Mucosa of gallbladder (tissue), 1 donor: ENCODE measurements at regions not wholly inside any gene's neighbourhood (a gene's known extent, or its start where the extent isn't known, plus 50 kb on each side); places are given as distances from the start of the nearest gene placed in this dataset.

ENCODE experiments used
- DNase-seq: peaks from one replicate; pipeline ENCODE4 v3.0.0-alpha.2; 2020; ENCODE audit warnings: low spot score
- donor health status: DM: no; HTN: no; CAD: no.

- DNase-seq = no peak
Measured at GRCh38 chr18:22847392-22847791, 85.7 kb upstream of the RBBP8 start.

GRCh38 chr18:22847867-22848451 lies 85.2 kb upstream of the RBBP8 start:
- no peak for DNase-seq

GRCh38 chr18:22848615-22849014 lies 84.5 kb upstream of the RBBP8 start:
- no peak for DNase-seq

DNA sequence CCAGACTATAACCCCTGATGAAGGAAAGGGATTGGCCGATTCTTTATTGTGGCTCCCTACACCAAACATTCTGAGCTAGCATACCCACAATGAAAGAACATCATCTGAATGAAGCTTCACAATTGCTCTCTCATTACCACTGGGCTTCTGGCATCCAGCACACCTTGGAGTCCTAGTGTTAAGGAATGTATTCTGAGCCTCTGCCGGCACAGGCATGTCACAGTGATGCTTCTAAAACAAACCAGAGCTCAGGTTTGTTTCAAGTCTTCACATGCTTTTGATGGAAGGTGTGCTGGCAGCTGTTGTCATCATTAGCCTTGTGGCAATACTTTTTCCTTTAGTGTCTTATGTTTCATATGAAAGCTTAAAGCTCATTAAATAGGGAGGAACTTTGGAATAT lies 76.3 kb upstream of the RBBP8 start:
- no peak for DNase-seq

GRCh38 chr18:22858121-22858520 lies 75.0 kb upstream of the RBBP8 start:
- DNase-seq = no peak

DNA sequence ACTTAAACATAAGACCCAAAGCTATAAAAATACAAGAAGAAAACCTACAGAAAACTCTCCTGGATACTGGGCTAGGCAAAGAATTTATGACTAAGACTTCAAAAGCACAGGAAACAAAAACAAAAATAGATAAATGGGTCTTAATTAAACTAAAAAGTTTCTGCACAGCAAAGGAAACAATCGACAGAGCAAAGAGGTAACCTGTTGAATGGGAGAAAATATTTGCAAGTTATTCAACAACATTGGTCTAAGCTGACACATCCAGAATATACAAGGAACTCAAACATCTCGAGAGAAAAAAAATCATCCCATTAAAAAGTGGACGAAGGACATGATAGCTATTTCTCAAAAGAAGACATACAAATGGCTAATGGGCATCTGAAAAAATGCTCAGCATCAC lies 72.3 kb upstream of the RBBP8 start:
- DNase-seq = no peak

DNA sequence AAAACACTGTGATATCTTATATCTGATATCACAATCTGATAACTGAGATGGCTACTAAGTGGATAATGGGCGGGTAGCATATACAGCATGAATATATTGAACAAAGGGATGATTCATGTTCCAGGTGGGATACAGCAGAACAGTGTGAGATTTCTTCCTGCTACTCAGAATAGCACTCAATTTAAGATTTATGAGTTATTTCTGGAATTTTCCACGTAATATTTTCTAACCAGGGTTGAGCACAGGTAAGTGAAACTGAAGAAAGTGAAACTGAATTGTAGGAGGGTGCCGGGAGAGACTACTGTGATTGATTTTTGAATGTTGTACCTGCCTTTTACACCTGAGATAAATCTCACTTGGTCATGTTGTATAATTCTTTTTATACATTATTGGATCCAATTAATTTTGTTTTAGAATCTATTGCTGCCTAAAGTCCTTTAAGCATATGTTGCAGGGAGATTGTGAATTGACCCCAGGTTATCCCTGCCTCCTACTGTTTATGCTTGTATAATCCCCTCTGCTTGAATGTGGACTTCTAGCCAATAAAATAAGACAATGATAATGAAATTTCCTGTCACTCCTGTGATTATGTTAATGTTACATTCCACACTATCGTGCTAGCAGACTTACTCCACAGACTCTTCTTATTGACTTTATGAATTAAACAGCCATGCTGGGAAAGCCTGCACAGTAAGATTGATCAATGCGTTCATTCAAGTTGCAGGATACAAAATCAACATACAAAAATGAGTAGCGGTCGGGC lies 67.6 kb upstream of the RBBP8 start:
- DNase-seq = no peak

DNA sequence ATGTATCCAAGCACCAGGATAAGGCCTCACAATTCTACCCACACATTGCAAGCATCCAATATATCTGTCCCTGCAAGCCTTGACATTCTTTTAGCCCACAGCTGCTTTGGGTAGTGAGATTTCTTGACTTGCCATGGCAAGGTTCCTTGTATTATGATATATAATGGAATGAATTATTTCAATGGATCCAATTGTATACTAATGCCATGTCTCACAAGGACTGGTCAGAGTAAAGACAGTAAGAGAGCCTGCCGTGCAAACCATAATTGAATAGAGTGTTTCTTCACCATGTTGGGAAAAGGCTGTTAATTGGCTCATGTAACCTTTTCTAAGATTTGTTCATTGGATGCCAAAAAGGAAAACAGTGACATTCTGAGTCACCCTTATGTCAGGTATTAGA lies 64.3 kb upstream of the RBBP8 start:
- no peak for DNase-seq

DNA sequence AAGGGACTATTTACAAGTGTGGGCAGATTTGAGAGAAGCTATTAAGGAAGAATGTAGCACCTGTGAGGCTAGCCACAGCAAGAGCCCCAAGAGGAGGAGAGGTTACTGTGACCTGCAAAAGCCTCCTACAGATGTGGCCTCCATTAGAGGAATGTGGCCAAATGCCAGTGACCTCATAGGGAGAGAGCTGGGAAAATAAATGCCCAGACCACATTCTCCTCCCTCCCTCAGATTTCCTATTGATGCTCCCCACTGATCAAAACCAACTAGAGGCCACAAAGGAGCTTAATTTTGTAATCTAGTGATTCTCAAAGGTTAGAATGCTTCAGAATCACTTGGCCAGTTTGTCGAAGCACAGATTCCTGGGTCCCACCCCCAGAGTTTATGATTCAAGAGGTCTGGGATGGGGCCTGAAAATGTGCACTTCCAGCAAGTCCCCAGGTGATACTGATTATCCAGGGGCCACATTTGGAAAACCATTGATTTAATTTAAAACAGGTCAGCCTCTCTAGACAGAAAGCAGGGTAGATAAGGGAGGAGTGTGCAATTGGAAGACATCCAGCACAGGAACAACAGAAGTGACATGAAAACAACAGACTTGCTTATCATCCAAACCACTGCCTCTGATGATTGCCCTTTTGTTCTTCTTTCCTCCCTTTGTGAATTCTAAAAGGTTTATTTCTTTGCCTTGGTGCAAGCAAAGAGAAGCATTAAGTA lies 61.2 kb upstream of the RBBP8 start:
- DNase-seq = no peak

DNA sequence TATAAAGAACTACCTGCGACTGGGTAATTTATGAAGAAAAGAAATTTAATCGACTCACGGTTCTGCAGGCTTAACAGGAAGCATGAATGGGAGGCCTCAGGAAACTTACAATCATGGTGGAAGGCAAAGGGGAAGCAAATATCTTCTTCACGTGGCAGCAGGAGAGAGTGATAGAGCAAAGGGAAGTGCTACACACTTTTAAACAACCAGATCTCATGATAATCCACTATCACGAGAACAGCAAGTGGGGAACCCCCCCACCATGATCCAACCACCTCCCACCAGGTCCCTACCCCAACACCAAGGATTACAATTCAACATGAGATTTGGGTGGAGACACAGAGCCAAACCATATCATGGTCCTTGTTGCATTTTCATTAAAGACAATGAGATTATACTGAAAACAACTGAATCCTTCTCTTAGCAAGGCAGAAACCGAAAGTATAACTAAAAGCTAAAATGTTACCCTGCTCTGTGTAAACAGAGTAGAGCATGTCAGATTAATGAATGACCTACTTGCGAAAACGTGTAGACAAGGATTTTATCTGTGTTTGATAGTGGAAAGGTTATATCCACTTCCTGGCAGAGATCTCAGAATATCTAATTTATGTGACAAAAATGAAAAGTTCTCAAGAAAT lies 60.1 kb upstream of the RBBP8 start:
- DNase-seq = no peak

GRCh38 chr18:22879293-22879692 lies 53.8 kb upstream of the RBBP8 start:
- DNase-seq = no peak

DNA sequence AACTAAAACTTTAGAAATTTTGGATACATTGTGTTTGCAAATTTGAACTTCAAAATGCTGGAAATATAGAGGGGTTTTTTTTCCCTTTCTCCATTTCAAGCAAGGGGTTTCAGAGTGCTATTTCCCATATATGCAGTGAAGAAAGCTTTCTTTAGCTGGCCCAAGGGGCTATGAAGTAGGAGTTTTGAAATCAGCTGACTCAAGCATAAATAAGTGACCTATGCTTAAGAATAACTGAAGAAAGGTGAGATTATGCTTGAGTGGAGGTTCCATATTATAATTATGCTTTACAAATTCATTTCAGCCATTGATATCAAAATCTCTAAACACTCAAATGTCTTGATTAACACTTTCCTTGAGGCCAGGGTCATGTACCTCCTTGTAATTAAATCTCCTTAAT lies 51.0 kb upstream of the RBBP8 start:
- no peak for DNase-seq

- DNase-seq = no peak
Measured at GRCh38 chr18:22883179-22883578, 49.9 kb upstream of the RBBP8 start.
